NB4 (cell line): ENCODE measurements at regions not wholly inside any gene's neighbourhood (a gene's known extent, or its start where the extent isn't known, plus 50 kb on each side); places are given as distances from the start of the nearest gene placed in this dataset.

Source experiments
- MYC ChIP-seq: IDR thresholded peaks from 2 replicates; pipeline ENCODE4 v1.6.1; 2011; ENCODE audit warnings: low read depth, low read length
- POLR2A ChIP-seq: IDR thresholded peaks from 2 replicates; pipeline ENCODE4 v1.6.1; 2011; ENCODE audit warnings: mild to moderate bottlenecking; ENCODE audit not compliant: insufficient read length; ENCODE audit errors: extremely low read depth
- TF ChIP-seq, protein P1 (sequence below): IDR thresholded peaks from one replicate; pipeline ENCODE4 v1.5.1; 2012; ENCODE audit warnings: low read depth, low read length
- TF ChIP-seq, protein P2 (sequence below): IDR thresholded peaks from 2 replicates; pipeline ENCODE4 v1.6.1; 2011; ENCODE audit warnings: low read depth, low read length

DNA sequence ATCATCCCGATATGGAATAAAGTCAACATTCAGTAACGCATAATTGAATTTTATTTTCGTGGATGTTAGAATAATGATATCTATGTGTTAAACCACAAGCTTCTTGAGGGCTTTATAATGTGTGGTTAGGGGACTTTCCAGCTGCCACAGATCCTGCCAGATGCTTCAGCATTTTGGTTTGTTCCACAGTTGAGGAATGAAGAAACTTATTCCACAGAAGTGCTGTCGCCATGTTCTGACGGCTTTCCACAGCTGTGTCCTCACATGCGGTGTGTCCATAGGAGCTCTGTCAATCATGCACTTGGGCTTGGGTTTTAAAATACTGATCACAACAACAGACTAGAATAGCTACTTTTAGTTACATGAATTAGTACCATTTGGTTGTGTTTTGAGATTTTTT, 411.9 kb downstream of the TRIML1 start:
- TF ChIP-seq, protein P1, sequence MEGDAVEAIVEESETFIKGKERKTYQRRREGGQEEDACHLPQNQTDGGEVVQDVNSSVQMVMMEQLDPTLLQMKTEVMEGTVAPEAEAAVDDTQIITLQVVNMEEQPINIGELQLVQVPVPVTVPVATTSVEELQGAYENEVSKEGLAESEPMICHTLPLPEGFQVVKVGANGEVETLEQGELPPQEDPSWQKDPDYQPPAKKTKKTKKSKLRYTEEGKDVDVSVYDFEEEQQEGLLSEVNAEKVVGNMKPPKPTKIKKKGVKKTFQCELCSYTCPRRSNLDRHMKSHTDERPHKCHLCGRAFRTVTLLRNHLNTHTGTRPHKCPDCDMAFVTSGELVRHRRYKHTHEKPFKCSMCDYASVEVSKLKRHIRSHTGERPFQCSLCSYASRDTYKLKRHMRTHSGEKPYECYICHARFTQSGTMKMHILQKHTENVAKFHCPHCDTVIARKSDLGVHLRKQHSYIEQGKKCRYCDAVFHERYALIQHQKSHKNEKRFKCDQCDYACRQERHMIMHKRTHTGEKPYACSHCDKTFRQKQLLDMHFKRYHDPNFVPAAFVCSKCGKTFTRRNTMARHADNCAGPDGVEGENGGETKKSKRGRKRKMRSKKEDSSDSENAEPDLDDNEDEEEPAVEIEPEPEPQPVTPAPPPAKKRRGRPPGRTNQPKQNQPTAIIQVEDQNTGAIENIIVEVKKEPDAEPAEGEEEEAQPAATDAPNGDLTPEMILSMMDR, result no peak
- TF ChIP-seq POLR2A (no peak), MYC (no peak)
- TF ChIP-seq, protein P2, sequence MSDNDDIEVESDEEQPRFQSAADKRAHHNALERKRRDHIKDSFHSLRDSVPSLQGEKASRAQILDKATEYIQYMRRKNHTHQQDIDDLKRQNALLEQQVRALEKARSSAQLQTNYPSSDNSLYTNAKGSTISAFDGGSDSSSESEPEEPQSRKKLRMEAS, result no peak
